Spleen (tissue), 11 donors: ENCODE measurements at regions not wholly inside any gene's neighbourhood (a gene's known extent, or its start where the extent isn't known, plus 50 kb on each side); places are given as distances from the start of the nearest gene placed in this dataset.

Experiments used
- DNase-seq: peaks from one replicate; pipeline ENCODE4 v3.0.0-alpha.2; 2020
- H3K27ac ChIP-seq, 8 donors: fragments of 200-600 bp; sonication (generic) in 7 of 8; 1 replicate in 4 of 8; 2 replicates in 4 of 8; pipeline versions ENCODE4 v1.5.0 to v1.8.0; 2016 to 2021; ENCODE audit warnings: inconsistent platforms in 4 of 8, mild to moderate bottlenecking in 4 of 8, moderate library complexity in 1 of 8
- H3K27me3 ChIP-seq, 7 donors: fragments of 200-600 bp; sonication (generic) in 6 of 7; replicated peaks in 1 of 7; 1 replicate in 4 of 7; 2 replicates in 3 of 7; pipeline versions ENCODE4 v1.5.0 to v1.8.0; 2016 to 2021; ENCODE audit warnings: inconsistent platforms in 3 of 7, mild to moderate bottlenecking in 1 of 7
- H3K36me3 ChIP-seq, 6 donors: fragments of 200-600 bp; sonication (generic) in 5 of 6; 1 replicate in 4 of 6; 2 replicates in 2 of 6; pipeline versions ENCODE4 v1.5.0 to v1.8.0; 2016 to 2021; ENCODE audit warnings: inconsistent platforms in 2 of 6
- H3K4me1 ChIP-seq, 6 donors: fragments of 200-600 bp; sonication (generic) in 5 of 6; 1 replicate in 3 of 6; 2 replicates in 3 of 6; pipeline versions ENCODE4 v1.5.0 to v1.8.0; 2016 to 2021; ENCODE audit warnings: inconsistent platforms in 3 of 6
- H3K4me3 ChIP-seq, 8 donors: fragments of 200-600 bp; sonication (generic) in 7 of 8; 1 replicate in 4 of 8; 2 replicates in 4 of 8; pipeline versions ENCODE4 v1.5.0 to v1.8.0; 2016 to 2021; ENCODE audit warnings: inconsistent platforms in 4 of 8, mild to moderate bottlenecking in 4 of 8, moderate library complexity in 2 of 8
- H3K9me3 ChIP-seq, 8 donors: fragments of 200-600 bp; sonication (generic) in 7 of 8; 1 replicate in 4 of 8; 2 replicates in 4 of 8; pipeline versions ENCODE4 v1.5.0 to v1.8.0; 2016 to 2021; ENCODE audit warnings: inconsistent platforms in 4 of 8
- CTCF ChIP-seq, 11 experiments: fragments of 200-600 bp in 7 of 11; fragments of 450-650 bp in 4 of 11; sonication (generic) in 4 of 11; IDR thresholded peaks in 8 of 11; conservative IDR thresholded peaks in 3 of 11; 1 replicate in 7 of 11; 2 replicates in 4 of 11; pipeline versions ENCODE4 v1.4.0 to v1.8.0; 2016 to 2021; ENCODE audit warnings: antibody characterized with exemption in 11 of 11, inconsistent platforms in 4 of 11, mild to moderate bottlenecking in 1 of 11
- POLR2A ChIP-seq, 3 donors: fragments of 450-650 bp; IDR thresholded peaks; one replicate each; pipeline ENCODE4 v1.5.1; 2017; ENCODE audit warnings: antibody characterized with exemption in 3 of 3, mild to moderate bottlenecking in 1 of 3
- POLR2AphosphoS5 ChIP-seq, 3 donors: sonication (generic); formaldehyde crosslinking; IDR thresholded peaks; one replicate each; pipeline ENCODE4 v1.5.1; 2017; ENCODE audit warnings: antibody characterized with exemption in 3 of 3
- WGBS, 5 donors: extraction: QIAGEN DNeasy Blood & Tissue Kit in 3 of 5; methylation state at CpG; one replicate each; pipeline versions ENCODE4 v1.1.5 to v1.1.7; 2013 to 2018; 5-methylcytosine and 5-hydroxymethylcytosine counted together
- intact Hi-C: fragments of 100-400 bp; cut with DNase I; formaldehyde crosslinking; loops from one replicate; pipeline ENCODE4 v1.15.0; 2023; ENCODE audit warnings: low total_unique reads
- donor health status: healthy with polysubstance abuse.
- donor health status: DM: no; HTN: no; CAD: no; lungs with moderate emphysema.
- donor health status: DM: no; HTN: no; CAD: no.
- donor health status: Bipolar disorder and iron deficiency.
- donor health status: healthy.
- donor health status: DM: no; HTN: no; CAD: no.
- donor health status: DM: yes; HTN: yes; CAD: no.

DNA sequence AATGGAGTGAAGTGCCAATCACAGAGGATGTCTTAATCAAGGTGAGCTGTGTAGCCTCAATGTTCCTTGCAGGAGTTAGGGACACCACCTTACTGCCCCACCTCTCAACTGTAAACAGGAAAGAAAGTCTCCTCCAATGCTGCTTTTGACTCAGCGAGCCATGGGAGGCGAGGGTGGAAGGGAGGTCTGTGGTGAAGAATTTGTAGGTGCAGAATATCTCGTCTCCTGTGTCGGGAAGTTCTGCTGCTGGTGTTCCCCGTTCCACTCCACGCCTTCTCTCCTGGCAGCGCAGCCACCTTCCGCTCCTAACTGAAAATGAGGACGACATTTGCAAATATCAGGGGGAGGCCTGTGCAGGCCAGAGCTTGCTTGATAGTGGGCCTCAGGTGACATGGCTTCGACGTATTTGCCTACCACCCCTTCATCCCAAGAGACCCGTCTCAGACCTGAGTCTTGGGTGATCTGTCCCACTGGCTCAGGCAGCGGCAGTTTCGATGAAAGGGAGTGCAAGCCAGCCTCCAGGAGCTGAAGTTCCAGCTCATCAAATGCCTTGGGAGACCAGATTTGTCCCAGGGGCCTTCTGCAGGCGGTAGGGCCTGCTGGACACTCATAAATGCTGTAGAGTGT lies 368.3 kb upstream of the C1orf174 start:
- Histone ChIP-seq H3K27ac (peak overlapping the region in 1 of 8 donors; percentile 48), H3K36me3 (no peaks in the 10 kb centered on the region), H3K4me3 (no peak overlapping the region), H3K27me3 (peaks cover 0 to 46% (median 0%) of the 10 kb centered on the region in 7 donors), H3K9me3 (no peaks in the 10 kb centered on the region), H3K4me1 (no peaks in the 10 kb centered on the region)
- no peak for DNase-seq
- intact Hi-C loops, result no loop called here
- TF ChIP-seq CTCF (IDR thresholded peaks at IDR 0.05 in 8 of 11, conservative IDR thresholded peaks at IDR 0.05 in 3 of 11), result no peak
- no peak for TF ChIP-seq POLR2A (IDR thresholded peaks at IDR 0.05)
- no peak for TF ChIP-seq POLR2AphosphoS5 (IDR thresholded peaks at IDR 0.05)
- 78 to 89% (median 83%) methylated on average over 14 to 15 of the region's 15 CpGs for WGBS, 5 donors

DNA sequence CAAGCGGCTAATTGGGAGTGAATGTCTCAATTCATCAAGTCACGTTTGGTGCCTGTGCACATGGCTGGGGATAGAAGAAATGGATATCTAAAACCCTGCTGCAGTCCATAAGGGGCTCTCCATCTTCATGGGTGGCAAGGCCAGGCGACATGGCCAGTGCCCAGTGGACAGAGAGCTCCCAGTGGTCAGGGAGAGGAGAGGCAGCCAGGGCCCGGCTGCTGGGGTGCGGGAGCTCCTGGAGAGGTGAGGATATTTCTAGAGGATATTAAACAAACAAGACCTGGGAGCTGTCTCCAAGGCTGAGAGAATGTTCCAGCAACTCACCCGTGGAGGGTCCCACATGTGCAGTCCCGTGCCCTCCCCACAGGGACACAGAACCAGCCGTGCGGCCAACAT lies 368.8 kb upstream of the C1orf174 start:
- 74 to 82% (median 78%) methylated on average over 9 of the region's 9 CpGs for WGBS, 5 donors
- no peak for DNase-seq
- H3K27me3 ChIP-seq, result peaks cover 0 to 41% (median 0%) of the 10 kb centered on the region in 7 donors
- no peak for TF ChIP-seq POLR2AphosphoS5 (IDR thresholded peaks at IDR 0.05)
- no peak for TF ChIP-seq POLR2A (IDR thresholded peaks at IDR 0.05)
- no peak for TF ChIP-seq CTCF (IDR thresholded peaks at IDR 0.05 in 8 of 11, conservative IDR thresholded peaks at IDR 0.05 in 3 of 11)
- no peaks in the 10 kb centered on the region for H3K9me3 ChIP-seq
- intact Hi-C loops, result no loop called here
- H3K4me1 ChIP-seq, result no peaks in the 10 kb centered on the region
- H3K4me3 ChIP-seq, result no peak overlapping the region
- H3K27ac ChIP-seq, result no peak overlapping the region
- H3K36me3 ChIP-seq, result no peaks in the 10 kb centered on the region

DNA sequence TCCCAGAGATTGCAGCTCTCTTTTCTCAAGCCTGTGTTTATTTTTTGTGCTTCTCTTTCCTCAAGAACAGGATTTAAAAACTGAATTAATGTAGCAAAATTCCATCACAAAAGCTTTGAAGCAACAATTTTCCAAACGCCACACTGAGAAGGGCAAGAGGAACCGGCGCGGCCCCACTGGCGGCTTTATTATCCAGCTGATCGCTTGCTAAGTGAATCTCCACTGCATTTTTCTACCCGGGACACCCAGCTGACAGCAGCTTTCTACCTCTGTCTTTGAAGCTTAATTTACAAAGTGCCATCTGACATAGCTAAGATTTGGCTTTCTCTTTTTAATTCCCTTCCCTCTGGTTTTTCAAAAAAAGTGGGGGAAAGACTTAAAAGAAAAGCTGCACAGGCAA lies 369.3 kb upstream of the C1orf174 start:
- 65 to 76% (median 71%) methylated on average over 7 of the region's 7 CpGs for WGBS, 5 donors
- no peak for DNase-seq
- peaks cover 0 to 43% (median 0%) of the 10 kb centered on the region in 7 donors for H3K27me3 ChIP-seq
- H3K27ac ChIP-seq, result no peak overlapping the region
- no peaks in the 10 kb centered on the region for H3K36me3 ChIP-seq
- intact Hi-C loops, result no loop called here
- H3K4me1 ChIP-seq, result no peaks in the 10 kb centered on the region
- H3K4me3 ChIP-seq, result no peak overlapping the region
- H3K9me3 ChIP-seq, result no peaks in the 10 kb centered on the region
- TF ChIP-seq POLR2A (IDR thresholded peaks at IDR 0.05) (no peak), CTCF (IDR thresholded peaks at IDR 0.05 in 8 of 11, conservative IDR thresholded peaks at IDR 0.05 in 3 of 11) (no peak), POLR2AphosphoS5 (IDR thresholded peaks at IDR 0.05) (no peak)

GRCh38 chr1:4269952-4270570 lies 370.0 kb upstream of the C1orf174 start:
- no peak for DNase-seq
- H3K4me1 ChIP-seq, result no peaks in the 10 kb centered on the region
- TF ChIP-seq POLR2AphosphoS5 (IDR thresholded peaks at IDR 0.05), result no peak
- TF ChIP-seq CTCF (IDR thresholded peaks at IDR 0.05 in 8 of 11, conservative IDR thresholded peaks at IDR 0.05 in 3 of 11), result no peak
- no peak for TF ChIP-seq POLR2A (IDR thresholded peaks at IDR 0.05)
- peaks cover 0 to 50% (median 0%) of the 10 kb centered on the region in 7 donors for H3K27me3 ChIP-seq
- H3K9me3 ChIP-seq, result peaks cover 0 to 5% (median 3%) of the 10 kb centered on the region in 8 donors
- H3K4me3 ChIP-seq, result no peak overlapping the region
- no peaks in the 10 kb centered on the region for H3K36me3 ChIP-seq
- H3K27ac ChIP-seq, result no peak overlapping the region
- 80 to 86% (median 83%) methylated on average over 10 of the region's 10 CpGs for WGBS, 5 donors
- intact Hi-C loops, result no loop called here
